Astrocyte of the cerebellum (primary cell): ENCODE measurements at regions not wholly inside any gene's neighbourhood (a gene's known extent, or its start where the extent isn't known, plus 50 kb on each side); places are given as distances from the start of the nearest gene placed in this dataset.

Source experiments
- DNase-seq: peaks from one replicate; pipeline ENCODE4 v3.0.0-alpha.2; 2011; ENCODE audit warnings: low read depth
- H3K4me3 ChIP-seq: 2 replicates; pipeline ENCODE4 v1.5.1; 2011; ENCODE audit warnings: mild to moderate bottlenecking, low read depth, low read length, moderate library complexity
- CTCF ChIP-seq: IDR thresholded peaks from 2 replicates; pipeline ENCODE4 v1.5.1; 2012; ENCODE audit warnings: low read length, low read depth, moderate library complexity, mild to moderate bottlenecking; ENCODE audit errors: missing control alignments
- in situ Hi-C: cut with HindIII; loops from 2 replicates; pipeline ENCODE4 v1.10.0; 2017; ENCODE audit warnings: low sequenced_read_pairs

GRCh38 chr1:169041366-169041765 is 65.1 kb upstream of the ATP1B1 start:
- DNase-seq: no peak
- no peak for TF ChIP-seq CTCF
- in situ Hi-C loops: no loop called here
- H3K4me3 ChIP-seq: no peak overlapping the region

- in situ Hi-C loops: no loop called here
- TF ChIP-seq CTCF: no peak
- no peak overlapping the region for H3K4me3 ChIP-seq
- DNase-seq: no peak
Observed at GRCh38 chr1:169042377-169042776, 64.1 kb upstream of the ATP1B1 start.

GRCh38 chr1:169043823-169044222 is 62.7 kb upstream of the ATP1B1 start:
- in situ Hi-C loops: no loop called here
- DNase-seq: no peak
- H3K4me3 ChIP-seq: no peak overlapping the region
- no peak for TF ChIP-seq CTCF

- in situ Hi-C loops: no loop called here
- no peak overlapping the region for H3K4me3 ChIP-seq
- no peak for TF ChIP-seq CTCF
- DNase-seq: no peak
Observed at GRCh38 chr1:169044296-169044695, 62.2 kb upstream of the ATP1B1 start.

GRCh38 chr1:169044971-169045370 is 61.5 kb upstream of the ATP1B1 start:
- in situ Hi-C loops: no loop called here
- H3K4me3 ChIP-seq: no peak overlapping the region
- TF ChIP-seq CTCF: no peak
- DNase-seq: no peak

GRCh38 chr1:169046671-169047070 is 59.8 kb upstream of the ATP1B1 start:
- in situ Hi-C loops: no loop called here
- H3K4me3 ChIP-seq: no peak overlapping the region
- no peak for TF ChIP-seq CTCF
- DNase-seq: no peak

- in situ Hi-C loops: no loop called here
- DNase-seq: no peak
- H3K4me3 ChIP-seq: no peak overlapping the region
Observed at GRCh38 chr1:169047074-169047473, 59.4 kb upstream of the ATP1B1 start.

More at GRCh38 chr1:169047074-169047473, 59.4 kb upstream of the ATP1B1 start:
- TF ChIP-seq CTCF: no peak
